ENCODE measurements at regions not wholly inside any gene's neighbourhood (a gene's known extent, or its start where the extent isn't known, plus 50 kb on each side); places are given as distances from the start of the nearest gene placed in this dataset.

GRCh38 chr12:105813201-105813600 is 325.6 kb downstream of the NUAK1 start (continued):
- TF ChIP-seq CUX1 (IDR thresholded peaks at IDR 0.05; ENCODE audit: insufficient replicate concordance, low read depth, low read length) (no peak), ELK1 (IDR thresholded peaks at IDR 0.05; ENCODE audit: low read depth, low read length) (no peak), SUPT20H (IDR thresholded peaks at IDR 0.05; ENCODE audit: borderline replicate concordance, control insufficient read depth, low read depth, low read length) (no peak)

GRCh38 chr12:105814283-105814682 is 324.5 kb downstream of the NUAK1 start:
- BruUV-seq (replicated peaks) = no TSS peak
- in situ Hi-C loops (cut with MboI) = no loop called here
- RAD21 ChIA-PET (ENCODE audit: unreplicated experiment) = no interaction called here
- no peak for TF ChIP-seq NFYA (IDR thresholded peaks at IDR 0.05; ENCODE audit: borderline replicate concordance, low read depth, low read length)
- no peak for TF ChIP-seq MEF2A (IDR thresholded peaks at IDR 0.05; ENCODE audit: insufficient read depth, low read depth, low read length)
- TF ChIP-seq ASH2L (IDR thresholded peaks at IDR 0.05; ENCODE audit: borderline replicate concordance, low read depth) = no peak
- TF ChIP-seq MLLT1 (IDR thresholded peaks at IDR 0.05) = no peak
- TF ChIP-seq YBX1 (IDR thresholded peaks at IDR 0.05) = no peak
- no peak for TF ChIP-seq SPI1 (IDR thresholded peaks at IDR 0.05; ENCODE audit: borderline replicate concordance, insufficient read depth, low read depth, low read length)
- no peak for TF ChIP-seq MTA3 (IDR thresholded peaks at IDR 0.05; ENCODE audit: borderline replicate concordance, low read length)
- no peak for TF ChIP-seq BMI1 (IDR thresholded peaks at IDR 0.05; ENCODE audit: borderline replicate concordance)
- no peak for TF ChIP-seq CREM (IDR thresholded peaks at IDR 0.05; ENCODE audit: low read depth)

More at GRCh38 chr12:105814283-105814682, 324.5 kb downstream of the NUAK1 start:
- Histone ChIP-seq H3K27ac (ENCODE audit: control insufficient read depth, insufficient read depth) (no peak overlapping the region), H4K20me1 (ENCODE audit: control insufficient read depth, insufficient read depth) (no peaks in the 10 kb centered on the region; the same call in 1 of the 2 replicates), H3K36me3 (ENCODE audit: control insufficient read depth in 2 of 2, insufficient read depth in 2 of 2, low read length in 1 of 2) (no peaks in the 10 kb centered on the region), H3K79me2 (ENCODE audit: control insufficient read depth, insufficient read depth, low read length) (no peaks in the 10 kb centered on the region), H3K4me2 (ENCODE audit: control insufficient read depth, insufficient read depth) (no peak overlapping the region), H3K9ac (ENCODE audit: control insufficient read depth, insufficient read depth, low read length) (no peak overlapping the region), H3K4me1 (ENCODE audit: control insufficient read depth, insufficient read depth, low read length) (no peaks in the 10 kb centered on the region), H3K9me3 (replicated peaks; ENCODE audit: control insufficient read depth, insufficient read depth, low read length) (no peaks in the 10 kb centered on the region), H3K27me3 (replicated peaks in 1 of 2; ENCODE audit: control insufficient read depth in 2 of 2, insufficient read depth in 2 of 2, low read length in 1 of 2) (peaks cover 0 to 3% of the 10 kb centered on the region in 2 experiments; a peak in 3 of 4 replicates), H3K4me3 (no peak overlapping the region), H2AFZ (ENCODE audit: control insufficient read depth, low read depth, low read length) (no peak overlapping the region)
- ATAC-seq = no peak
- ChIA-PET SMC1A (ENCODE audit: uncharacterized antibody, unreplicated experiment) (no interaction called here), CTCF (no interaction called here), POLR2A (no interaction called here)
- no peak for FAIRE-seq
- intact Hi-C loops (cut with micrococcal nuclease; ENCODE audit: unreplicated experiment) = no loop called here
- WGBS (ENCODE audit: insufficient coverage, insufficient replicate concordance, low lambda C conversion rate, missing lambda C conversion rate) = 14% methylated on average over 4 of the region's 4 CpGs
- DNase-seq (ENCODE audit: low read depth, low spot score) = no peak
